GM12878 (cell line): ENCODE measurements at regions not wholly inside any gene's neighbourhood (a gene's known extent, or its start where the extent isn't known, plus 50 kb on each side); places are given as distances from the start of the nearest gene placed in this dataset.

ENCODE experiments used
- ATAC-seq: fragments of 200-7000 bp; cut with Tn5 transposase; 3 replicates; pipeline ENCODE4 v1.9.1; 2020; ENCODE audit warnings: mild to moderate bottlenecking, moderate library complexity
- BruUV-seq: library from RNA; stranded (reverse); fragments of 400-500 nt; replicated peaks from 2 replicates; lab custom pipeline; 2021; lab: Mats Ljungman, UMichigan
- CTCF ChIA-PET: fragments of 300-600 bp; sonication (Branson Sonifier 250); formaldehyde crosslinking; extraction: SDS; loops from one replicate; lab custom pipeline; 2021; ENCODE audit warnings: inconsistent platforms; lab: Yijun Ruan, JAX
- POLR2A ChIA-PET: fragments of 350-600 bp; formaldehyde crosslinking; extraction: SDS; loops from one replicate; lab custom pipeline; 2021; ENCODE audit warnings: inconsistent platforms; lab: Charles Lee
- RAD21 ChIA-PET: fragments of 300-600 bp; sonication (Branson Sonifier 250); formaldehyde crosslinking; loops from one replicate; lab custom pipeline; 2023; ENCODE audit warnings: antibody characterized with exemption; ENCODE audit not compliant: unreplicated experiment; lab: Charles Lee
- SMC1A ChIA-PET: fragments of 300-600 bp; sonication (Branson Sonifier 250); formaldehyde crosslinking; loops from one replicate; lab custom pipeline; 2023; ENCODE audit not compliant: unreplicated experiment, uncharacterized antibody; lab: Charles Lee
- DNase-seq: peaks from one replicate; pipeline ENCODE4 v3.0.0-alpha.2; 2011; ENCODE audit warnings: low read depth, low spot score
- FAIRE-seq: peaks from 3 replicates; lab custom pipeline; 2011; peaks lifted over from hg19 to GRCh38; lab: Jason Lieb, UNC
- H2AFZ ChIP-seq: 2 replicates; pipeline ENCODE4 v1.6.0; 2011; ENCODE audit warnings: low read depth, low read length, control low read depth; ENCODE audit not compliant: control insufficient read depth
- H3K27ac ChIP-seq: 2 replicates; pipeline ENCODE4 v1.5.1; 2011; ENCODE audit warnings: control low read depth; ENCODE audit not compliant: control insufficient read depth, insufficient read depth
- H3K27me3 ChIP-seq, 2 experiments: replicated peaks in 1 of 2; 2 replicates each; pipeline versions ENCODE4 v1.6.0 to v1.6.1; 2011; ENCODE audit warnings: low read length in 1 of 2; ENCODE audit not compliant: control insufficient read depth in 2 of 2, insufficient read depth in 2 of 2
- H3K36me3 ChIP-seq, 2 experiments: 2 replicates each; pipeline ENCODE4 v1.5.1; 2011; ENCODE audit warnings: low read length in 1 of 2; ENCODE audit not compliant: control insufficient read depth in 2 of 2, insufficient read depth in 2 of 2
- H3K4me1 ChIP-seq: 2 replicates; pipeline ENCODE4 v1.6.1; 2011; ENCODE audit warnings: mild to moderate bottlenecking, low read length, moderate library complexity, mixed read lengths; ENCODE audit not compliant: control insufficient read depth, insufficient read depth
- H3K4me2 ChIP-seq: 2 replicates; pipeline ENCODE4 v1.6.0; 2011; ENCODE audit warnings: control low read depth; ENCODE audit not compliant: control insufficient read depth, insufficient read depth
- H3K4me3 ChIP-seq: fragments of 200-600 bp; sonication (generic); 2 replicates; pipeline ENCODE4 v1.5.1; 2016
- H3K79me2 ChIP-seq: 2 replicates; pipeline ENCODE4 v1.6.0; 2011; ENCODE audit warnings: low read length; ENCODE audit not compliant: control insufficient read depth, insufficient read depth
- H3K9ac ChIP-seq: 2 replicates; pipeline ENCODE4 v1.8.0; 2011; ENCODE audit warnings: low read length, control low read depth, mixed read lengths; ENCODE audit not compliant: control insufficient read depth, insufficient read depth
- H3K9me3 ChIP-seq: replicated peaks from 3 replicates; pipeline ENCODE4 v1.5.1; 2011; ENCODE audit warnings: mild to moderate bottlenecking, low read length; ENCODE audit not compliant: control insufficient read depth, insufficient read depth
- H4K20me1 ChIP-seq: 2 replicates; pipeline ENCODE4 v1.6.0; 2011; ENCODE audit not compliant: control insufficient read depth, insufficient read depth
- CHD2 ChIP-seq: IDR thresholded peaks from 2 replicates; pipeline ENCODE4 v1.6.1; 2011; ENCODE audit warnings: low read depth, low read length, improper control_type of control experiment, borderline replicate concordance
- KDM1A ChIP-seq: fragments of 200-600 bp; sonication (generic); IDR thresholded peaks from 2 replicates; pipeline ENCODE4 v1.6.1; 2016; ENCODE audit warnings: borderline replicate concordance
- MEF2A ChIP-seq: IDR thresholded peaks from 2 replicates; pipeline ENCODE4 v1.6.1; 2011; ENCODE audit warnings: low read depth, mild to moderate bottlenecking, low read length, moderate library complexity; ENCODE audit not compliant: insufficient read depth
- MTA3 ChIP-seq: IDR thresholded peaks from 2 replicates; pipeline ENCODE4 v1.6.1; 2012; ENCODE audit warnings: low read length, inconsistent platforms, borderline replicate concordance
- MXI1 ChIP-seq: fragments of 150-350 bp; IDR thresholded peaks from 2 replicates; pipeline ENCODE4 v1.6.1; 2011; ENCODE audit warnings: low read depth, mild to moderate bottlenecking, inconsistent platforms, low read length, improper control_type of control experiment
- PRDM15 ChIP-seq: fragments of 450-650 bp; formaldehyde crosslinking; IDR thresholded peaks from 2 replicates; pipeline ENCODE4 v1.4.0; 2020; ENCODE audit warnings: mild to moderate bottlenecking, moderate library complexity
- RELA ChIP-seq: fragments of 450-650 bp; IDR thresholded peaks from 2 replicates; pipeline ENCODE4 v1.8.0; 2014; ENCODE audit warnings: borderline replicate concordance; ENCODE audit not compliant: partially characterized antibody
- SIX5 ChIP-seq: IDR thresholded peaks from 2 replicates; pipeline ENCODE4 v1.6.1; 2011; ENCODE audit warnings: mild to moderate bottlenecking, low read depth, low read length, moderate library complexity; ENCODE audit not compliant: severe bottlenecking
- STAT3 ChIP-seq: IDR thresholded peaks from 2 replicates; pipeline ENCODE4 v1.6.1; 2011; ENCODE audit warnings: low read depth, low read length, improper control_type of control experiment
- WGBS: methylation state at CpG from one replicate; pipeline ENCODE4 v1.1.6; 2016; ENCODE audit warnings: low lambda C conversion rate; ENCODE audit not compliant: insufficient replicate concordance, insufficient coverage; ENCODE audit errors: missing lambda C conversion rate; 5-methylcytosine and 5-hydroxymethylcytosine counted together
- in situ Hi-C: fragments of 300-500 bp; cut with MboI; formaldehyde crosslinking; loops from 9 replicates; pipeline ENCODE4 v1.14.3; 2018; ENCODE audit warnings: mixed read lengths
- intact Hi-C: fragments of 100-400 bp; cut with micrococcal nuclease; formaldehyde crosslinking; loops from one replicate; pipeline ENCODE4 v1.14.2; 2022; ENCODE audit not compliant: unreplicated experiment

GRCh38 chr5:5930561-5930960 is 447.8 kb downstream of the MED10 start:
- no peaks in the 10 kb centered on the region for H4K20me1 ChIP-seq
- peaks cover 0 to 2% of the 10 kb centered on the region in 2 experiments; a peak in 2 of 4 replicates for H3K27me3 ChIP-seq
- no peak overlapping the region for H3K9ac ChIP-seq
- H3K9me3 ChIP-seq = no peaks in the 10 kb centered on the region
- BruUV-seq = no TSS peak
- no peak overlapping the region for H3K27ac ChIP-seq
- SMC1A ChIA-PET = no interaction called here
- no peak overlapping the region for H2AFZ ChIP-seq
- no peak overlapping the region for H3K4me3 ChIP-seq
- no peak for TF ChIP-seq MXI1
- TF ChIP-seq STAT3 = no peak
- TF ChIP-seq KDM1A = no peak
- TF ChIP-seq SIX5 = no peak
- TF ChIP-seq CHD2 = no peak
- no peak for TF ChIP-seq PRDM15 (CRISPR knock-in tag)
- no peak for TF ChIP-seq MEF2A
- TF ChIP-seq RELA = no peak
- TF ChIP-seq MTA3 = no peak
- 63% methylated on average over 2 of the region's 2 CpGs for WGBS
- POLR2A ChIA-PET = no interaction called here
- intact Hi-C loops (no loop called here), in situ Hi-C loops (no loop called here)
- no peak for ATAC-seq
- no peaks in the 10 kb centered on the region for H3K79me2 ChIP-seq
- no peak for FAIRE-seq
- no peak overlapping the region for H3K4me2 ChIP-seq
- no peak for DNase-seq
- CTCF ChIA-PET = interaction anchor here (0.8 kb wide), 1 partner anchor 434 kb away, joined by 3 read pairs; no protein-coding TSS in a partner anchor
- H3K36me3 ChIP-seq = no peaks in the 10 kb centered on the region
- RAD21 ChIA-PET = no interaction called here
- no peaks in the 10 kb centered on the region for H3K4me1 ChIP-seq
